ENCODE measurements at regions not wholly inside any gene's neighbourhood (a gene's known extent, or its start where the extent isn't known, plus 50 kb on each side); places are given as distances from the start of the nearest gene placed in this dataset.

- DNase-seq (no peak), ATAC-seq (ENCODE audit: low read depth in 2 of 2) (no peak)
- Mint-ChIP-seq H3K9me3 (peaks cover 0 to 6% (median 4%) of the 10 kb centered on the region in 7 donors), H3K4me1 (peaks cover 5 to 12% (median 7%) of the 10 kb centered on the region in 4 donors), H3K27ac (no peak overlapping the region), H3K4me3 (no peak overlapping the region), H3K36me3 (no peaks in the 10 kb centered on the region), H3K27me3 (peaks cover 21% of the 10 kb centered on the region)
- Histone ChIP-seq H3K4me1 (ENCODE audit: control insufficient read depth, insufficient read depth, low read length, poor library complexity, severe bottlenecking) (no peaks in the 10 kb centered on the region), H3K27ac (ENCODE audit: insufficient read depth, low read length, poor library complexity, severe bottlenecking) (no peak overlapping the region), H3K9me3 (ENCODE audit: control insufficient read depth in 2 of 2, low read length in 2 of 2) (peaks cover 0 to 6% of the 10 kb centered on the region in 2 experiments), H3K27me3 (ENCODE audit: control insufficient read depth, insufficient read depth, low read length) (no peaks in the 10 kb centered on the region), H3K36me3 (ENCODE audit: control insufficient read depth, insufficient read depth, low read length) (no peaks in the 10 kb centered on the region), H3K4me3 (ENCODE audit: low read depth, low read length) (no peak overlapping the region)
These were observed 118.9 kb upstream of the ARL4C start for GRCh38 chr2:234615643-234616356.

- Histone ChIP-seq H3K4me3 (ENCODE audit: low read depth, low read length) (no peak overlapping the region), H3K9me3 (ENCODE audit: control insufficient read depth in 2 of 2, low read length in 2 of 2) (peaks cover 0 to 6% of the 10 kb centered on the region in 2 experiments), H3K36me3 (ENCODE audit: control insufficient read depth, insufficient read depth, low read length) (no peaks in the 10 kb centered on the region), H3K4me1 (ENCODE audit: control insufficient read depth, insufficient read depth, low read length, poor library complexity, severe bottlenecking) (no peaks in the 10 kb centered on the region), H3K27me3 (ENCODE audit: control insufficient read depth, insufficient read depth, low read length) (no peaks in the 10 kb centered on the region), H3K27ac (ENCODE audit: insufficient read depth, low read length, poor library complexity, severe bottlenecking) (no peak overlapping the region)
- Mint-ChIP-seq H3K36me3 (no peaks in the 10 kb centered on the region), H3K4me3 (no peak overlapping the region), H3K27me3 (peaks cover 32% of the 10 kb centered on the region), H3K4me1 (no peaks in the 10 kb centered on the region), H3K27ac (no peak overlapping the region), H3K9me3 (peaks cover 0 to 6% (median 2%) of the 10 kb centered on the region in 7 donors)
- no peak for ATAC-seq (ENCODE audit: low read depth in 2 of 2)
- DNase-seq: peak in 1 of 3 donors; percentile 6
These were observed 114.3 kb upstream of the ARL4C start for GRCh38 chr2:234611209-234611608.

GRCh38 chr2:234608946-234609345 lies 112.1 kb upstream of the ARL4C start:
- no peak for DNase-seq
- no peak overlapping the region for H3K27ac ChIP-seq (ENCODE audit: insufficient read depth, low read length, poor library complexity, severe bottlenecking)
- Mint-ChIP-seq H3K9me3 (peaks cover 0 to 5% (median 0%) of the 10 kb centered on the region in 7 donors), H3K4me1 (no peaks in the 10 kb centered on the region), H3K4me3 (no peak overlapping the region), H3K36me3 (no peaks in the 10 kb centered on the region), H3K27ac (no peak overlapping the region), H3K27me3 (peaks cover 26% of the 10 kb centered on the region)
- peaks cover 0 to 6% of the 10 kb centered on the region in 2 experiments for H3K9me3 ChIP-seq (ENCODE audit: control insufficient read depth in 2 of 2, low read length in 2 of 2)
- ATAC-seq (ENCODE audit: low read depth in 2 of 2): no peak
- no peaks in the 10 kb centered on the region for H3K27me3 ChIP-seq (ENCODE audit: control insufficient read depth, insufficient read depth, low read length)
- H3K36me3 ChIP-seq (ENCODE audit: control insufficient read depth, insufficient read depth, low read length): no peaks in the 10 kb centered on the region
- H3K4me3 ChIP-seq (ENCODE audit: low read depth, low read length): no peak overlapping the region
- no peaks in the 10 kb centered on the region for H3K4me1 ChIP-seq (ENCODE audit: control insufficient read depth, insufficient read depth, low read length, poor library complexity, severe bottlenecking)

- H3K9me3 Mint-ChIP-seq: peaks cover 0 to 5% (median 2%) of the 10 kb centered on the region in 7 donors
- DNase-seq: no peak
- peaks cover 26% of the 10 kb centered on the region for H3K27me3 Mint-ChIP-seq
- Histone ChIP-seq H3K36me3 (ENCODE audit: control insufficient read depth, insufficient read depth, low read length) (no peaks in the 10 kb centered on the region), H3K4me3 (ENCODE audit: low read depth, low read length) (no peak overlapping the region), H3K27me3 (ENCODE audit: control insufficient read depth, insufficient read depth, low read length) (no peaks in the 10 kb centered on the region), H3K27ac (ENCODE audit: insufficient read depth, low read length, poor library complexity, severe bottlenecking) (no peak overlapping the region), H3K4me1 (ENCODE audit: control insufficient read depth, insufficient read depth, low read length, poor library complexity, severe bottlenecking) (no peaks in the 10 kb centered on the region), H3K9me3 (ENCODE audit: control insufficient read depth in 2 of 2, low read length in 2 of 2) (peaks cover 0 to 6% of the 10 kb centered on the region in 2 experiments)
- H3K27ac Mint-ChIP-seq: no peak overlapping the region
- ATAC-seq (ENCODE audit: low read depth in 2 of 2): no peak
- no peak overlapping the region for H3K4me3 Mint-ChIP-seq
- H3K4me1 Mint-ChIP-seq: no peaks in the 10 kb centered on the region
- no peaks in the 10 kb centered on the region for H3K36me3 Mint-ChIP-seq
These were observed 110.8 kb upstream of the ARL4C start for GRCh38 chr2:234607691-234608090.

- no peak for DNase-seq
- no peaks in the 10 kb centered on the region for H3K36me3 ChIP-seq (ENCODE audit: control insufficient read depth, insufficient read depth, low read length)
- no peak overlapping the region for H3K4me3 ChIP-seq (ENCODE audit: low read depth, low read length)
- H3K27me3 Mint-ChIP-seq: peaks cover 24% of the 10 kb centered on the region
- no peaks in the 10 kb centered on the region for H3K36me3 Mint-ChIP-seq
- no peak overlapping the region for H3K27ac ChIP-seq (ENCODE audit: insufficient read depth, low read length, poor library complexity, severe bottlenecking)
- no peak overlapping the region for H3K4me3 Mint-ChIP-seq
- H3K9me3 ChIP-seq (ENCODE audit: control insufficient read depth in 2 of 2, low read length in 2 of 2): no peaks in the 10 kb centered on the region
- peaks cover 0 to 3% (median under 1%) of the 10 kb centered on the region in 7 donors for H3K9me3 Mint-ChIP-seq
- no peaks in the 10 kb centered on the region for H3K4me1 Mint-ChIP-seq
- no peak overlapping the region for H3K27ac Mint-ChIP-seq
- ATAC-seq (ENCODE audit: low read depth in 2 of 2): no peak
- H3K27me3 ChIP-seq (ENCODE audit: control insufficient read depth, insufficient read depth, low read length): no peaks in the 10 kb centered on the region
- no peaks in the 10 kb centered on the region for H3K4me1 ChIP-seq (ENCODE audit: control insufficient read depth, insufficient read depth, low read length, poor library complexity, severe bottlenecking)
These were observed 110.0 kb upstream of the ARL4C start for GRCh38 chr2:234606896-234607295.

GRCh38 chr2:234603619-234604018 lies 106.7 kb upstream of the ARL4C start:
- H3K27me3 Mint-ChIP-seq: peaks cover 11% of the 10 kb centered on the region
- Histone ChIP-seq H3K4me3 (ENCODE audit: low read depth, low read length) (no peak overlapping the region), H3K4me1 (ENCODE audit: control insufficient read depth, insufficient read depth, low read length, poor library complexity, severe bottlenecking) (no peaks in the 10 kb centered on the region), H3K27ac (ENCODE audit: insufficient read depth, low read length, poor library complexity, severe bottlenecking) (no peak overlapping the region), H3K36me3 (ENCODE audit: control insufficient read depth, insufficient read depth, low read length) (no peaks in the 10 kb centered on the region), H3K9me3 (ENCODE audit: control insufficient read depth in 2 of 2, low read length in 2 of 2) (no peaks in the 10 kb centered on the region), H3K27me3 (ENCODE audit: control insufficient read depth, insufficient read depth, low read length) (no peaks in the 10 kb centered on the region)
- DNase-seq (no peak), ATAC-seq (ENCODE audit: low read depth in 2 of 2) (no peak)
- peaks cover 0 to 3% (median 0%) of the 10 kb centered on the region in 7 donors for H3K9me3 Mint-ChIP-seq
- no peaks in the 10 kb centered on the region for H3K36me3 Mint-ChIP-seq
- no peak overlapping the region for H3K4me3 Mint-ChIP-seq
- H3K4me1 Mint-ChIP-seq: no peaks in the 10 kb centered on the region
- H3K27ac Mint-ChIP-seq: no peak overlapping the region

- H3K36me3 Mint-ChIP-seq: no peaks in the 10 kb centered on the region
- H3K4me3 Mint-ChIP-seq: no peak overlapping the region
- H3K4me1 Mint-ChIP-seq: no peaks in the 10 kb centered on the region
- no peaks in the 10 kb centered on the region for H3K27me3 Mint-ChIP-seq
- Histone ChIP-seq H3K4me3 (ENCODE audit: low read depth, low read length) (no peak overlapping the region), H3K9me3 (ENCODE audit: control insufficient read depth in 2 of 2, low read length in 2 of 2) (no peaks in the 10 kb centered on the region), H3K36me3 (ENCODE audit: control insufficient read depth, insufficient read depth, low read length) (no peaks in the 10 kb centered on the region), H3K27ac (ENCODE audit: insufficient read depth, low read length, poor library complexity, severe bottlenecking) (no peak overlapping the region), H3K27me3 (ENCODE audit: control insufficient read depth, insufficient read depth, low read length) (no peaks in the 10 kb centered on the region), H3K4me1 (ENCODE audit: control insufficient read depth, insufficient read depth, low read length, poor library complexity, severe bottlenecking) (no peaks in the 10 kb centered on the region)
- H3K27ac Mint-ChIP-seq: no peak overlapping the region
- no peak for ATAC-seq (ENCODE audit: low read depth in 2 of 2)
- no peak for DNase-seq
- peaks cover 0 to 3% (median 0%) of the 10 kb centered on the region in 7 donors for H3K9me3 Mint-ChIP-seq
These were observed 104.3 kb upstream of the ARL4C start for GRCh38 chr2:234601213-234601612.

- ATAC-seq (ENCODE audit: low read depth in 2 of 2) (no peak), DNase-seq (no peak)
- Histone ChIP-seq H3K4me1 (ENCODE audit: control insufficient read depth, insufficient read depth, low read length, poor library complexity, severe bottlenecking) (no peaks in the 10 kb centered on the region), H3K27ac (ENCODE audit: insufficient read depth, low read length, poor library complexity, severe bottlenecking) (no peak overlapping the region), H3K27me3 (ENCODE audit: control insufficient read depth, insufficient read depth, low read length) (no peaks in the 10 kb centered on the region), H3K36me3 (ENCODE audit: control insufficient read depth, insufficient read depth, low read length) (no peaks in the 10 kb centered on the region), H3K9me3 (ENCODE audit: control insufficient read depth in 2 of 2, low read length in 2 of 2) (no peaks in the 10 kb centered on the region), H3K4me3 (ENCODE audit: low read depth, low read length) (no peak overlapping the region)
- H3K4me3 Mint-ChIP-seq: no peak overlapping the region
- no peaks in the 10 kb centered on the region for H3K36me3 Mint-ChIP-seq
- H3K27ac Mint-ChIP-seq: no peak overlapping the region
- H3K27me3 Mint-ChIP-seq: no peaks in the 10 kb centered on the region
- H3K4me1 Mint-ChIP-seq: no peaks in the 10 kb centered on the region
- H3K9me3 Mint-ChIP-seq: peaks cover 0 to 3% (median 0%) of the 10 kb centered on the region in 7 donors
These were observed 100.6 kb upstream of the ARL4C start for GRCh38 chr2:234597576-234597861.

Data from CD4-positive, CD25-positive, alpha-beta regulatory T cell (primary cell).